ENCODE measurements at regions not wholly inside any gene's neighbourhood (a gene's known extent, or its start where the extent isn't known, plus 50 kb on each side); places are given as distances from the start of the nearest gene placed in this dataset.

- Histone ChIP-seq H3K36me3 (ENCODE audit: control insufficient read depth in 1 of 2, insufficient read depth in 2 of 2, low read length in 2 of 2) (no peaks in the 10 kb centered on the region; a peak in 1 of 4 replicates), H3K27ac (ENCODE audit: low read depth, low read length) (no peak overlapping the region), H3K27me3 (ENCODE audit: insufficient read depth, low read length) (no peaks in the 10 kb centered on the region), H3K4me2 (ENCODE audit: low read length) (no peak overlapping the region), H3K4me1 (ENCODE audit: control insufficient read depth in 1 of 2, insufficient read depth in 2 of 2, low read length in 2 of 2) (no peaks in the 10 kb centered on the region), H3K4me3 (replicated peaks in 1 of 2; ENCODE audit: low read depth in 1 of 2, low read length in 2 of 2) (no peak overlapping the region), H3K9me3 (ENCODE audit: control insufficient read depth in 1 of 2, insufficient read depth in 1 of 2, low read depth in 1 of 2, low read length in 2 of 2) (peaks cover 28 to 30% of the 10 kb centered on the region in 2 experiments; a peak in 3 of 4 replicates), H3K79me2 (ENCODE audit: insufficient read depth, low read length) (no peaks in the 10 kb centered on the region), H2AFZ (ENCODE audit: low read depth, low read length, poor library complexity, severe bottlenecking) (no peak overlapping the region), H3K9me2 (ENCODE audit: insufficient read depth) (no peaks in the 10 kb centered on the region), H3K9ac (ENCODE audit: low read length) (no peak overlapping the region), H4K20me1 (ENCODE audit: insufficient read depth) (no peaks in the 10 kb centered on the region)
- POLR2A ChIA-PET, result no interaction called here
- CTCF ChIA-PET, result no interaction called here
- no peak for DNase-seq (ENCODE audit: low read depth, low spot score)
- RAD21 ChIA-PET (ENCODE audit: low non-redundant PET in 1 of 2, low total read pairs in 2 of 2, uncharacterized antibody in 2 of 2, unreplicated experiment in 2 of 2), result no interaction called here
- intact Hi-C loops (cut with micrococcal nuclease), result no loop called here
- TF ChIP-seq TCF7L2 (IDR thresholded peaks at IDR 0.05; ENCODE audit: borderline replicate concordance, extremely low read depth, insufficient read depth, insufficient read length) (no peak), POLR2AphosphoS5 (IDR thresholded peaks at IDR 0.05; ENCODE audit: low read depth, low read length) (no peak), MAX (IDR thresholded peaks at IDR 0.05) (no peak), POLR2A (IDR thresholded peaks at IDR 0.05; ENCODE audit: borderline replicate concordance, extremely low read depth, insufficient read depth, insufficient read length) (no peak), ATF3 (IDR thresholded peaks at IDR 0.05) (no peak), JUND (IDR thresholded peaks at IDR 0.05) (no peak), SRF (IDR thresholded peaks at IDR 0.05; ENCODE audit: low read depth) (no peak), REST (IDR thresholded peaks at IDR 0.05; ENCODE audit: low read depth) (no peak), ZNF274 (IDR thresholded peaks at IDR 0.05; ENCODE audit: low read depth, low read length) (no peak), ELF1 (IDR thresholded peaks at IDR 0.05; ENCODE audit: borderline replicate concordance, low read depth) (no peak), CBX3 (IDR thresholded peaks at IDR 0.05; ENCODE audit: low read depth) (no peak), ZFX (IDR thresholded peaks at IDR 0.05) (no peak), CEBPB (IDR thresholded peaks at IDR 0.05; ENCODE audit: low read depth) (no peak), CTCF (IDR thresholded peaks at IDR 0.05 in 2 of 3, conservative IDR thresholded peaks at IDR 0.05 in 1 of 3; ENCODE audit: borderline replicate concordance in 1 of 3, insufficient read depth in 1 of 3, low read depth in 2 of 3, low read length in 2 of 3) (no peak), EGR1 (IDR thresholded peaks at IDR 0.05; ENCODE audit: low read depth) (no peak), EZH2 (IDR thresholded peaks at IDR 0.05) (no peak), EZH2phosphoT487 (IDR thresholded peaks at IDR 0.05; ENCODE audit: borderline replicate concordance) (no peak), YY1 (IDR thresholded peaks at IDR 0.05; ENCODE audit: extremely low read depth, insufficient replicate concordance, low read depth, low read length) (no peak)
- BruUV-seq (replicated peaks), result no TSS peak
- ATAC-seq, result no peak
These were observed 191.9 kb upstream of the SORCS1 start for GRCh38 chr10:107356396-107356795.

Data from HCT116 (cell line).